Esophagus muscularis mucosa (tissue), 4 donors: ENCODE measurements at regions not wholly inside any gene's neighbourhood (a gene's known extent, or its start where the extent isn't known, plus 50 kb on each side); places are given as distances from the start of the nearest gene placed in this dataset.
"Not testable (repeated sequence)": the region's sequence is repeated elsewhere in the genome, so short reads cannot be mapped to it uniquely, and the experiment has no call there.

Source experiments
- DNase-seq: peaks from one replicate; pipeline ENCODE4 v3.0.0-alpha.2; 2017; ENCODE audit errors: extremely low spot score
- H3K27ac ChIP-seq, 4 donors: fragments of 200-600 bp; sonication (generic); replicated peaks in 1 of 4; 1 replicate in 3 of 4; 2 replicates in 1 of 4; pipeline ENCODE4 v1.5.1; 2016 to 2019; ENCODE audit warnings: mild to moderate bottlenecking in 1 of 4
- H3K27me3 ChIP-seq, 4 donors: fragments of 200-600 bp; sonication (generic); one replicate each; pipeline versions ENCODE4 v1.5.1 to v1.6.0; 2016 to 2019
- H3K36me3 ChIP-seq, 4 donors: fragments of 200-600 bp; sonication (generic); one replicate each; pipeline ENCODE4 v1.5.1; 2016 to 2019
- H3K4me1 ChIP-seq, 4 donors: fragments of 200-600 bp; sonication (generic); one replicate each; pipeline ENCODE4 v1.5.1; 2016 to 2019
- H3K4me3 ChIP-seq, 4 donors: fragments of 200-600 bp; sonication (generic); 1 replicate in 2 of 4; 2 replicates in 2 of 4; pipeline ENCODE4 v1.5.1; 2016 to 2019; ENCODE audit warnings: mild to moderate bottlenecking in 4 of 4, moderate library complexity in 1 of 4
- H3K9me3 ChIP-seq, 4 donors: fragments of 200-600 bp; sonication (generic); 1 replicate in 3 of 4; 2 replicates in 1 of 4; pipeline ENCODE4 v1.5.1; 2016 to 2019
- WGBS: methylation state at CpG from one replicate; pipeline ENCODE4 v1.1.5; 2018; 5-methylcytosine and 5-hydroxymethylcytosine counted together
- intact Hi-C: fragments of 100-400 bp; cut with DNase I; formaldehyde crosslinking; loops from one replicate; pipeline ENCODE4 v1.15.1; 2023

GRCh38 chr9:67708109-67708508, 150.6 kb upstream of the ANKRD20A1 start:
- H3K4me3 ChIP-seq, H3K9me3 ChIP-seq, H3K4me1 ChIP-seq, H3K36me3 ChIP-seq, H3K27me3 ChIP-seq, DNase-seq, intact Hi-C loops, H3K27ac ChIP-seq: not testable (repeated sequence)
- 100% methylated on average over 1 of the region's 2 CpGs for WGBS

GRCh38 chr9:67711429-67711828, 147.3 kb upstream of the ANKRD20A1 start:
- H3K27me3 ChIP-seq, intact Hi-C loops, H3K36me3 ChIP-seq, H3K4me1 ChIP-seq, DNase-seq, H3K9me3 ChIP-seq: not testable (repeated sequence)
- H3K4me3 ChIP-seq, result peak overlapping the region in 3 of 4 donors; percentile 18 to 37 (median 22)
- WGBS, result no CpG with 5 or more reads among the region's 32 CpGs
- H3K27ac ChIP-seq, result peak overlapping the region in 1 of 4 donors; percentile 76

- peak; percentile 8 for DNase-seq
- H3K4me3 ChIP-seq, result peak overlapping the region in 2 of 4 donors; percentile 18 to 26
- intact Hi-C loops, H3K4me1 ChIP-seq, H3K27me3 ChIP-seq, H3K36me3 ChIP-seq, H3K9me3 ChIP-seq: not testable (repeated sequence)
- WGBS, result 25% methylated on average over 5 of the region's 10 CpGs
- peak overlapping the region; percentile 68 to 76 (median 72) for H3K27ac ChIP-seq
These were observed 146.8 kb upstream of the ANKRD20A1 start for GRCh38 chr9:67711931-67712330.

- 39% methylated on average over 3 of the region's 9 CpGs for WGBS
- DNase-seq, H3K9me3 ChIP-seq, H3K36me3 ChIP-seq, H3K4me1 ChIP-seq, H3K4me3 ChIP-seq, intact Hi-C loops, H3K27me3 ChIP-seq: not testable (repeated sequence)
- H3K27ac ChIP-seq, result peak overlapping the region in 1 of 4 donors; percentile 53
These were observed 145.8 kb upstream of the ANKRD20A1 start for GRCh38 chr9:67712956-67713355.

GRCh38 chr9:67717830-67718388, 140.8 kb upstream of the ANKRD20A1 start:
- H3K27me3 ChIP-seq, intact Hi-C loops, DNase-seq, H3K36me3 ChIP-seq, H3K4me1 ChIP-seq, H3K9me3 ChIP-seq: not testable (repeated sequence)
- Histone ChIP-seq H3K4me3 (peak overlapping the region in 3 of 4 donors; percentile 16 to 33 (median 29)), H3K27ac (peak overlapping the region in 3 of 4 donors; percentile 57 to 61 (median 60))
- no CpG with 5 or more reads among the region's 28 CpGs for WGBS

GRCh38 chr9:67720491-67720890, 138.2 kb upstream of the ANKRD20A1 start:
- DNase-seq, result peak; percentile 26
- H3K4me1 ChIP-seq, H3K9me3 ChIP-seq, intact Hi-C loops, H3K36me3 ChIP-seq, H3K27me3 ChIP-seq: not testable (repeated sequence)
- Histone ChIP-seq H3K27ac (peak overlapping the region in 1 of 4 donors; percentile 39), H3K4me3 (peak overlapping the region in 1 of 4 donors; percentile 18)
- WGBS, result 82% methylated on average over 13 of the region's 16 CpGs

- no CpG with 5 or more reads among the region's 41 CpGs for WGBS
These were observed 136.2 kb upstream of the ANKRD20A1 start for GRCh38 chr9:67722460-67723090.

GRCh38 chr9:67723185-67723584, 135.5 kb upstream of the ANKRD20A1 start:
- peak overlapping the region; percentile 45 to 55 (median 48) for H3K4me3 ChIP-seq
- H3K27me3 ChIP-seq, H3K36me3 ChIP-seq, DNase-seq, H3K4me1 ChIP-seq, H3K9me3 ChIP-seq, intact Hi-C loops: not testable (repeated sequence)
- no CpG with 5 or more reads among the region's 15 CpGs for WGBS
- H3K27ac ChIP-seq, result peak overlapping the region; percentile 56 to 75 (median 68)

More at GRCh38 chr9:67722460-67723090, 136.2 kb upstream of the ANKRD20A1 start:
- H3K27ac ChIP-seq, intact Hi-C loops, H3K4me3 ChIP-seq, DNase-seq, H3K9me3 ChIP-seq, H3K4me1 ChIP-seq, H3K27me3 ChIP-seq, H3K36me3 ChIP-seq: not testable (repeated sequence)

GRCh38 chr9:67724885-67725284, 133.8 kb upstream of the ANKRD20A1 start:
- intact Hi-C loops, H3K27me3 ChIP-seq, H3K9me3 ChIP-seq, H3K36me3 ChIP-seq, H3K4me1 ChIP-seq, DNase-seq: not testable (repeated sequence)
- peak overlapping the region; percentile 36 to 51 (median 40) for H3K4me3 ChIP-seq
- H3K27ac ChIP-seq, result peak overlapping the region in 1 of 4 donors; percentile 60
- WGBS, result 39% methylated on average over 5 of the region's 11 CpGs

- peak overlapping the region in 3 of 4 donors; percentile 40 to 66 (median 57) for H3K27ac ChIP-seq
- H3K27me3 ChIP-seq, DNase-seq, H3K9me3 ChIP-seq, H3K36me3 ChIP-seq, intact Hi-C loops, H3K4me1 ChIP-seq: not testable (repeated sequence)
- H3K4me3 ChIP-seq, result peak overlapping the region; percentile 40 to 57 (median 46)
- no CpG with 5 or more reads among the region's 58 CpGs for WGBS
These were observed 132.3 kb upstream of the ANKRD20A1 start for GRCh38 chr9:67726213-67726988.

- H3K9me3 ChIP-seq, H3K4me3 ChIP-seq, H3K27me3 ChIP-seq, H3K27ac ChIP-seq, H3K4me1 ChIP-seq, H3K36me3 ChIP-seq, DNase-seq, intact Hi-C loops: not testable (repeated sequence)
- WGBS, result no CpG with 5 or more reads among the region's 4 CpGs
These were observed 95.6 kb upstream of the ANKRD20A1 start for GRCh38 chr9:67763133-67763532.

GRCh38 chr9:67771807-67772206, 86.9 kb upstream of the ANKRD20A1 start:
- DNase-seq, H3K27me3 ChIP-seq, H3K9me3 ChIP-seq, H3K36me3 ChIP-seq, H3K4me3 ChIP-seq, H3K27ac ChIP-seq, H3K4me1 ChIP-seq, intact Hi-C loops: not testable (repeated sequence)
- no CpG with 5 or more reads among the region's 3 CpGs for WGBS
